BLaER1 (cell line): ENCODE measurements at regions not wholly inside any gene's neighbourhood (a gene's known extent, or its start where the extent isn't known, plus 50 kb on each side); places are given as distances from the start of the nearest gene placed in this dataset.
"Not testable (repeated sequence)": the region's sequence is repeated elsewhere in the genome, so short reads cannot be mapped to it uniquely, and the experiment has no call there.

Source experiments
- H3K27ac ChIP-seq: shearing (Covaris generic); formaldehyde crosslinking; 2 replicates; pipeline ENCODE4 v1.8.1; 2022
- H3K27me3 ChIP-seq: shearing (Covaris generic); formaldehyde crosslinking; 2 replicates; pipeline ENCODE4 v1.8.1; 2022
- H3K36me3 ChIP-seq: shearing (Covaris generic); formaldehyde crosslinking; 2 replicates; pipeline ENCODE4 v1.8.1; 2022
- H3K4me1 ChIP-seq: shearing (Covaris generic); formaldehyde crosslinking; 2 replicates; pipeline ENCODE4 v1.8.1; 2022
- H3K4me2 ChIP-seq: shearing (Covaris generic); formaldehyde crosslinking; 2 replicates; pipeline ENCODE4 v1.8.1; 2022
- H3K4me3 ChIP-seq: shearing (Covaris generic); formaldehyde crosslinking; 2 replicates; pipeline ENCODE4 v1.8.1; 2022
- H3K9ac ChIP-seq: shearing (Covaris generic); formaldehyde crosslinking; 2 replicates; pipeline ENCODE4 v1.8.1; 2022
- H3K9me3 ChIP-seq: shearing (Covaris generic); formaldehyde crosslinking; 2 replicates; pipeline ENCODE4 v1.8.1; 2022
- H4K20me1 ChIP-seq: shearing (Covaris generic); formaldehyde crosslinking; 2 replicates; pipeline ENCODE4 v1.8.1; 2022
- Cebpa-rat ChIP-seq: shearing (Covaris generic); IDR thresholded peaks from 2 replicates; pipeline ENCODE4 v1.8.1; 2022

DNA sequence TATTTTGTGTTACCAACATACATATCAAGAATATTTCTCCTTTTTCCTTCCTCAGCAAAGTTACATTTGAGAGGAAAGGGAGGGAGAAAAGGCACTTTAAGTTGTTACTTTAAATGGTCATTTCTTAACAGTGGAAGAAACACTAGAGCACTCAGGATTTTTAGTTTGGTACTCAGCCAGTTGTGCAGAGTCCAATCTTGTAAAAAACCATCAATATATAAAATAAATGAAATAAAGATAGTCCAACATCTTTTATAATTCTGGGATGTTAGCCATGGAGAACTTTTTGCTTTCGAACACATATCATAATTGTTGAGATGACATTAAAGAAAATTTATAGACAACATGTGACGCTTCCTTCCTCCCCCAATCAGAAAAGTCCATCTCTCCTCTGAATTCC lies 253.8 kb downstream of the QDPR start:
- Histone ChIP-seq H3K36me3 (no peaks in the 10 kb centered on the region), H3K27ac (no peak overlapping the region), H3K4me1 (no peaks in the 10 kb centered on the region), H3K4me3 (no peak overlapping the region), H4K20me1 (no peaks in the 10 kb centered on the region), H3K9ac (no peak overlapping the region), H3K4me2 (no peak overlapping the region), H3K9me3 (no peaks in the 10 kb centered on the region), H3K27me3 (no peaks in the 10 kb centered on the region)
- TF ChIP-seq Cebpa-rat, result no peak

DNA sequence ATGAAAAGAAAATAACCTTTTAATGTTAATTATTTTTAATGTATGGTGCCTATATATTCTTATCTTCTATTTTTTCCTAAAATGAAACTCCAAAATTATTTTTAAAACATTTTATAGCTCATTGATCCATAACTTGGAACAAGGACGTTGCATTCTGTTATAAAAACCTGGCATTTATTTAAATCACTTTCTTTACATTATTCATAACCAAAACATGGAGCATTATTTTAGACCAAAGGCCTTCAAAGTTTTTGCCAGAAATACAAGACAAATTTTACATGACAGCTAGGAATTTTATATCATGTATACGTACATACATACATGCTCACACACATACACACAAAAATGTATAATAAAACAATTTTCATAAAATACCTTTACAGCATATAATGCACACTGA lies 259.8 kb downstream of the QDPR start:
- H4K20me1 ChIP-seq, result no peaks in the 10 kb centered on the region
- H3K36me3 ChIP-seq, result no peaks in the 10 kb centered on the region
- no peak overlapping the region for H3K4me2 ChIP-seq
- no peaks in the 10 kb centered on the region for H3K27me3 ChIP-seq
- no peak overlapping the region for H3K27ac ChIP-seq
- no peaks in the 10 kb centered on the region for H3K9me3 ChIP-seq
- no peaks in the 10 kb centered on the region for H3K4me1 ChIP-seq
- no peak overlapping the region for H3K9ac ChIP-seq
- no peak overlapping the region for H3K4me3 ChIP-seq
- TF ChIP-seq Cebpa-rat, result no peak

DNA sequence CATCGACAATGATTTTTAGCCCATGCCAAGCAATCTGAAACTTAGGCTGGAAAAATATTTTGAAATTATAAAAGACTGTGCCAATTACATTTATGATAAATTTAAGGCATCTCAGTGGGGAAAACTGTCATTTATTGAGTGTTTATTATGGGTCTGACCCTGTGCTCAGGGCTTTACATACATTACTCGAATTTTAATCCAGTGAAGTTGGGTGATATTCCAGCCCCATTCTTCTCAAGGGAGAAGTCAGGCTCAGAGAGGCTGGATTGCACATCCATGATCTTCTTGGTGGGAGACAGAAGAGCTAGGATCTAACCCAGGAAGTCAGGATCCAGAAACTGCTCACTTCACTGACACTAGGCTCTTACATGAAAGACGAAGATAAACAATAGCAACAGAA lies 260.8 kb downstream of the QDPR start:
- Histone ChIP-seq H3K9me3 (no peaks in the 10 kb centered on the region), H3K27me3 (no peaks in the 10 kb centered on the region), H3K36me3 (no peaks in the 10 kb centered on the region), H3K9ac (no peak overlapping the region), H3K27ac (no peak overlapping the region), H3K4me2 (no peak overlapping the region), H3K4me3 (no peak overlapping the region), H3K4me1 (no peaks in the 10 kb centered on the region), H4K20me1 (no peaks in the 10 kb centered on the region)
- TF ChIP-seq Cebpa-rat, result no peak

DNA sequence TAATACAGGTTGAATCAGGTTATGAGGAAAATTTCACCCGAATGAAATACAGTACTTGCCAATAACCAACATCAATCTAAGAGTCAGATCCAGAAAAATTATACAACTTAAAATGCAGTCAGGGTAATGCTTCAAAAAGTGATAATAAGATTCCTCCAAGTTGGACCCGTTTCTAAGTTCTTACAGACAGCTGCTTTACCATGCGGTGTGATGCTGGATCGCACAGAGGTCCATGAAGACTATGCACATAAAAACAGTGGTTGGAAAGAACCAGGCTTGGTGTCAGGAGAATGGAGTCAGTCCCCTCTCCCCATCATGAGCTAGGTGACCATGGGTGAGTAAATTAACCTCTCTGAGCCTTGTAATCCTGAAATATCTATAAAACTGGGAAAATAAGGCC lies 261.3 kb downstream of the QDPR start:
- no peaks in the 10 kb centered on the region for H3K36me3 ChIP-seq
- H4K20me1 ChIP-seq, result no peaks in the 10 kb centered on the region
- TF ChIP-seq Cebpa-rat, result no peak

DNA sequence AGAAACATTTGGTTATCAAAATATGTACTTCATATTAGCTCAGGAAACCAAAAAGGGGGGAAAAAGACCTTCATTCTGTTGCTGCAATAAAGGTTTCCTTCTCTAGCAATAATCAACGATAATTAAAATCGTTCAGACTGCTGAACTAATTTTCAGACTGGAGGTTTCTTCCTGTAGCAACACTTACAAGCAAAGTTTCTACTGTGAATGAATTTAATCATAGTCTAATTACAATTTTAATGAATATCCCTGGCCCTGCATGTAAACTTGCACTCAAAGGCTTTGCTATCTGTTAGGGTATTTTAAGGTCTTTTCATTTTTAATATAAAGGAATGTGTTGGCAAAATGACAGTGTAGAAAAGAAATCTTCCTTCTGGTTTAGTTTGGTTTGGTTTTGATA lies 265.2 kb downstream of the QDPR start:
- no peak overlapping the region for H3K4me3 ChIP-seq
- H3K4me1 ChIP-seq, result no peaks in the 10 kb centered on the region
- TF ChIP-seq Cebpa-rat, result no peak
- H3K27me3 ChIP-seq, result no peaks in the 10 kb centered on the region
- no peaks in the 10 kb centered on the region for H3K9me3 ChIP-seq
- no peak overlapping the region for H3K4me2 ChIP-seq
- H3K27ac ChIP-seq, result no peak overlapping the region
- H4K20me1 ChIP-seq, result no peaks in the 10 kb centered on the region
- H3K9ac ChIP-seq, result no peak overlapping the region
- no peaks in the 10 kb centered on the region for H3K36me3 ChIP-seq

More for the DNA sequence above, 261.3 kb downstream of the QDPR start:
- no peak overlapping the region for H3K9ac ChIP-seq
- no peak overlapping the region for H3K27ac ChIP-seq
- H3K4me1 ChIP-seq, result no peaks in the 10 kb centered on the region
- H3K9me3 ChIP-seq, result no peaks in the 10 kb centered on the region
- no peaks in the 10 kb centered on the region for H3K27me3 ChIP-seq
- H3K4me3 ChIP-seq, result no peak overlapping the region
- no peak overlapping the region for H3K4me2 ChIP-seq

DNA sequence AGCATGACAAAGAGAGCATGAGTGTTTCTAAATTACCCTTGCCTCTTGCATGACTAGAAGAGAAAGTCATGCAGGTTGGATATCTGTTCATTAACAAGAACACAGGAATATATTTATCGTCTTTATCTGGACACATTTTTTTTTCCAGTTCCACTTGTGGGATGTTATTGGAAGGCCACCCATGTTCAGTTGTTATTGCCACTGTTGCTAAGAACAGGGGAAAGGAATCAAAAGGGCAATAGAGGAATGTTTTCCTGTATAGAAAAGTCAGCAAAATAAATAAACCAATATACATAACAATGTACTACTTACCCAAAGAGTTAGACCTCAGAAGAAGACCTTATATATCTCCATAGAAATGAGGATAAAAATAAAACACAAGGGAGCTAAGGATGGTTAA lies 270.1 kb downstream of the QDPR start:
- Histone ChIP-seq H3K27ac (no peak overlapping the region), H3K4me3 (no peak overlapping the region), H3K9me3 (no peaks in the 10 kb centered on the region), H3K36me3 (no peaks in the 10 kb centered on the region), H4K20me1 (no peaks in the 10 kb centered on the region), H3K27me3 (no peaks in the 10 kb centered on the region), H3K4me2 (no peak overlapping the region), H3K9ac (no peak overlapping the region), H3K4me1 (no peaks in the 10 kb centered on the region)
- no peak for TF ChIP-seq Cebpa-rat

DNA sequence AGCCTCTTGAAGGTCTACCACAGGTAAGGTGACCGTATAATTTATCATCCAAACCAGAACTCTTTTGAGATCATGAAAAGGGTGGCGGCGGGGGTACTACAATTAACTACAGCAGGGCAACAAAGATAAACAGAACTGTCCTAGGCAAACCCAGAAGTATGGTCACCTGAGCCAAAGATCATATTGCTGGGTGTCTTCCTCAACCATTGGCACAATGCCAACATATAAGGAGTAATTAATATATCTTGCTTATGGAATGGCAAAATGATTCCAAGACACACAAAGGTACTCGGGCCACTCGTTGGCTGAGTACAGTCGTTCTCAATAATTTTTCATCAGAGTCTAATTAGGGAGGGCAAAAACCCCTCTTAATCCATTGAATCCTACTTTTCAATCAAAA lies 273.3 kb downstream of the QDPR start:
- Histone ChIP-seq H3K36me3 (no peaks in the 10 kb centered on the region), H3K27me3 (no peaks in the 10 kb centered on the region), H3K9me3 (no peaks in the 10 kb centered on the region), H4K20me1 (no peaks in the 10 kb centered on the region), H3K9ac (no peak overlapping the region), H3K4me2 (no peak overlapping the region), H3K4me3 (no peak overlapping the region), H3K27ac (no peak overlapping the region), H3K4me1 (no peaks in the 10 kb centered on the region)
- no peak for TF ChIP-seq Cebpa-rat

DNA sequence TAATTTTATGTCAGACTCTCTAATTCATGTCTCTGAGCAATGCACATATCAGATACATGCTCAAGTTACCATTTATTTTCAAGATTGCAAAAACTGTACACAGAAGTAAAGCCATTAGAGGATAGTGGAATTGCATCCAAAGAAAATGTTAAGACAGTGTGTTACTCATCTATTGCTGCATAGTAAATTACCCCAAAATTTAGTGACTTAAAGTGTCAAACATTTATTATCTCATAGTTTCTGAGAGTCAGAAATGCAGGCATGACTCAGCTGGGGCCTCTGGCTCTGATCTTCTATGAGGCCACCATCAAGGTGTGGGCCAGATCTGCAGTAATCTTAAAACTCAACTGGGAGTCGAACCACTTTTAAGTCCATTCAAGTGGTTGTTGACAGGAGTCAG lies 275.2 kb downstream of the QDPR start:
- Histone ChIP-seq H3K4me1 (no peaks in the 10 kb centered on the region), H3K4me3 (no peak overlapping the region), H3K27me3 (no peaks in the 10 kb centered on the region), H3K9ac (no peak overlapping the region), H3K27ac (no peak overlapping the region), H3K9me3 (no peaks in the 10 kb centered on the region), H4K20me1 (no peaks in the 10 kb centered on the region), H3K4me2 (no peak overlapping the region), H3K36me3 (no peaks in the 10 kb centered on the region)
- no peak for TF ChIP-seq Cebpa-rat

DNA sequence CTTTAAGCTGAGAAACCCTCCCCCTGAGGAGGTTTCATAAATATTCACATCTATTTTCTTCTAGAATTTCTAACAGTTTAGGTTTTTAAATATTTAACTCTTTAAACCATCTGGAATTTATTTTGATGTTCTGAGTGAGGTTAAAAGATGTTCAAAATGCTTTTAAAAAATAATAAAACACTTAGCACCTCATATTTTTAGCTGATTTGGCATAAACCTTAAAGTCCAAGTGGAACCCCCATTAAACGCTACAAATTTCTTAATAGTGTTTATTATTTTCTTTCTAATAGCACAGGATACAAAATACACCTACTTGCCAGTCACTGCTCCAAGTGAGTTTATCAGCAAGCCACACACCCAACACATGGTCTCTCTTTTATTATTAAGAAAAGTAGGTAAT lies 277.2 kb downstream of the QDPR start:
- Histone ChIP-seq H3K27ac (no peak overlapping the region), H3K27me3 (no peaks in the 10 kb centered on the region), H3K36me3 (no peaks in the 10 kb centered on the region), H3K4me3 (no peak overlapping the region), H3K9ac (no peak overlapping the region), H3K9me3 (no peaks in the 10 kb centered on the region), H3K4me1 (peaks cover 6% of the 10 kb centered on the region; the same call in 1 of the 2 replicates), H3K4me2 (no peak overlapping the region), H4K20me1 (no peaks in the 10 kb centered on the region)
- no peak for TF ChIP-seq Cebpa-rat

DNA sequence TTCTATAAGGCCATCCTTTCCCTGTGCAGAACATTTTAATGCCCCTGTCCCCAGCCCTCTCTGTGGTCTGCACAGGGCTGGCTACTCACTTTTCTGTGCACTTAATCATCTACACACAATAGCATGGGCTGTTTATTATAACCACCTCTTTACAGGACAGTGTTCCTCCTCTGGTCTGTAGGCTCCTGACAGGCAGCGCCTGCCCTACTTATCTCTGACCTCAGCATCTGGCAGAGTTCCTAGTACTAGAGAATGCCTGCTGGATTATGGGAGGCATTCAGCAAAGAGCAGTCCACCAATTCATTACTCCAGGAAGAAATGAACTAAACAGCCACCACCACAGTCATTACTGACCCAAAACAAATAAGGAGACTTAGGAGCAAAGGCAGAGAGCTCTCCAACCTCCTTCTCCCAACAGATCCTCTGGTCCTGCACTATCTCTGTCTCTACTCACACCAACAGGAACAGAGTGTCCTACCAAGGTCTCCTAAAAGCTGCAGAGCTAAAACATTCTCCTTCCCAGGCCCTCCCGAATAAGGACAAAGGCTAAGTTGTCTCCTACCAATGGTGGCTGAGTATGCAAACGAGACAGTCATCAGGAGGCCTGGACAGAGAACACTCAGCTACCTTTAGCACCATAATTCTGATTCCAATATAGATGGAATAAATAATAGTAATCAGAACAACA lies 279.2 kb downstream of the QDPR start:
- Histone ChIP-seq H3K36me3 (no peaks in the 10 kb centered on the region), H3K4me3 (no peak overlapping the region), H3K27ac (no peak overlapping the region), H3K9me3 (no peaks in the 10 kb centered on the region), H4K20me1 (no peaks in the 10 kb centered on the region), H3K27me3 (no peaks in the 10 kb centered on the region), H3K9ac (no peak overlapping the region), H3K4me1 (peaks cover 6% of the 10 kb centered on the region; the same call in 1 of the 2 replicates), H3K4me2 (no peak overlapping the region)
- no peak for TF ChIP-seq Cebpa-rat

DNA sequence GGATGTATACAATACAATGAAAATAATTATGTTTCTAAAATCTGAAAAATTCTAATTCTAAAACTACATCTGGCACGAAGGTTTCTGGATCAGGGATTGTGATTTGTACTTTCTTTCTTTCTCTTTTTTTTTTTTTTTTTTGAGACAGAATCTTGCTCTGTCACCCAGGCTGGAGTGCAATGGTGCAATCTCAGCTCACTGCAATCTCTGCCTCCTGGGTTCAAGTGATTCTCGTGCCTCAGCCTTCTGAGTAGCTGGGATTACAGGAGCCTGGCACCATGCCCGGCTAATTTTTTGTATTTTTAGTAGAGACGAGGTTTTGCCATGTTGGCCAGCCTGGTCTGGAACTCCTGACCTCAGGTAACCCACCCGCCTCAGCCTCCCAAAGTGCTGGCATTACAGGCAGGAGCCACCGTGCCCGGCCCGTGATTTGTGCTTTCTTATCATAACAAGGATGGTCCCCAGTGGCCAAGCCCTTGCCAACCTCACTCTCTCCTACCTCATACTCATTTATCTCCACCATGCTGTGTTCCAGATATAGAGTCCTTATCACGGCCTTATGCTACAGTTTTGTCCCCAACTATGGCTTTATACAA lies 279.9 kb downstream of the QDPR start:
- H3K36me3 ChIP-seq, H3K27me3 ChIP-seq, H4K20me1 ChIP-seq, H3K9ac ChIP-seq, H3K9me3 ChIP-seq, H3K27ac ChIP-seq, H3K4me2 ChIP-seq, H3K4me1 ChIP-seq, H3K4me3 ChIP-seq: not testable (repeated sequence)
